Neural cell (in vitro differentiated cells): ENCODE measurements at regions not wholly inside any gene's neighbourhood (a gene's known extent, or its start where the extent isn't known, plus 50 kb on each side); places are given as distances from the start of the nearest gene placed in this dataset.
"Not testable (repeated sequence)": the region's sequence is repeated elsewhere in the genome, so short reads cannot be mapped to it uniquely, and the experiment has no call there.

ENCODE experiments used
- CTCF ChIP-seq: fragments of 450-650 bp; IDR thresholded peaks from 2 replicates; pipeline ENCODE4 v1.5.1; 2014; ENCODE audit warnings: antibody characterized with exemption, mild to moderate bottlenecking, moderate library complexity; ENCODE audit not compliant: poor library complexity, severe bottlenecking
- EP300 ChIP-seq: fragments of 450-650 bp; conservative IDR thresholded peaks from 2 replicates; pipeline ENCODE4 v1.6.1; 2014; ENCODE audit warnings: antibody characterized with exemption, mild to moderate bottlenecking, moderate library complexity; ENCODE audit not compliant: poor library complexity, severe bottlenecking
- EZH2 ChIP-seq: fragments of 200-600, 300-800 bp; shearing (Covaris generic), sonication (generic); IDR thresholded peaks from 2 replicates; pipeline ENCODE4 v1.6.1; 2014; ENCODE audit warnings: antibody characterized with exemption, low read length, borderline replicate concordance, mild to moderate bottlenecking; ENCODE audit not compliant: insufficient read depth, poor library complexity, severe bottlenecking
- POLR2AphosphoS5 ChIP-seq: IDR thresholded peaks from 2 replicates; pipeline ENCODE4 v1.6.1; 2012
- RAD21 ChIP-seq: fragments of 450-650 bp; conservative IDR thresholded peaks from 2 replicates; pipeline ENCODE4 v1.6.1; 2014; ENCODE audit warnings: antibody characterized with exemption, mild to moderate bottlenecking, moderate library complexity
- REST ChIP-seq: IDR thresholded peaks from 2 replicates; pipeline ENCODE4 v1.6.1; 2012; ENCODE audit warnings: borderline replicate concordance
- SMC3 ChIP-seq: fragments of 450-650 bp; conservative IDR thresholded peaks from 2 replicates; pipeline ENCODE4 v1.6.1; 2014; ENCODE audit warnings: antibody characterized with exemption, mild to moderate bottlenecking, moderate library complexity; ENCODE audit not compliant: poor library complexity

- not testable (repeated sequence) for TF ChIP-seq EP300, CTCF, RAD21, EZH2, SMC3, REST, POLR2AphosphoS5
Measured at GRCh38 chr22:48482198-48482597, 1345.5 kb downstream of the BRD1 start.
